OCI-LY7 (cell line): ENCODE measurements at regions not wholly inside any gene's neighbourhood (a gene's known extent, or its start where the extent isn't known, plus 50 kb on each side); places are given as distances from the start of the nearest gene placed in this dataset.

ENCODE experiments used
- BruUV-seq: library from RNA; stranded (reverse); fragments of 400-500 nt; replicated peaks from 2 replicates; lab custom pipeline; 2021; lab: Mats Ljungman, UMichigan
- CTCF ChIA-PET: fragments of 300-600 bp; sonication (Branson Sonifier 250); formaldehyde crosslinking; loops from one replicate; lab custom pipeline; 2022; ENCODE audit warnings: antibody characterized with exemption; ENCODE audit not compliant: unreplicated experiment; lab: Charles Lee
- POLR2A ChIA-PET: fragments of 300-600 bp; sonication (Branson Sonifier 250); formaldehyde crosslinking; loops from one replicate; lab custom pipeline; 2022; ENCODE audit warnings: antibody characterized with exemption; lab: Charles Lee
- DNase-seq: peaks from one replicate; pipeline ENCODE4 v3.0.0-alpha.2; 2015; ENCODE audit warnings: low spot score
- H2AFZ ChIP-seq: fragments of 200-600 bp; sonication (generic), shearing (Covaris generic); 2 replicates; pipeline ENCODE4 v1.6.1; 2014; ENCODE audit warnings: mild to moderate bottlenecking, antibody characterized with exemption, low read length, moderate library complexity
- H3K27ac ChIP-seq: fragments of 200-600 bp; sonication (generic); 2 replicates; pipeline ENCODE4 v1.5.1; 2014; ENCODE audit warnings: mixed run types, low read depth, mild to moderate bottlenecking, moderate library complexity, low read length, inconsistent platforms; ENCODE audit not compliant: poor library complexity, severe bottlenecking
- H3K36me3 ChIP-seq: fragments of 200-600 bp; sonication (generic); 2 replicates; pipeline ENCODE4 v1.6.1; 2014; ENCODE audit warnings: mild to moderate bottlenecking, antibody characterized with exemption, low read length, moderate library complexity, mixed read lengths; ENCODE audit not compliant: insufficient read depth
- H3K4me1 ChIP-seq: fragments of 200-600 bp; sonication (generic); 2 replicates; pipeline ENCODE4 v1.5.1; 2014; ENCODE audit warnings: mild to moderate bottlenecking, low read length; ENCODE audit not compliant: insufficient read depth, poor library complexity, severe bottlenecking
- H3K4me2 ChIP-seq: fragments of 200-600 bp; sonication (generic); 2 replicates; pipeline ENCODE4 v1.6.1; 2014; ENCODE audit warnings: mild to moderate bottlenecking, low read length
- H3K4me3 ChIP-seq: fragments of 200-600 bp; sonication (generic); 2 replicates; pipeline ENCODE4 v1.5.1; 2014; ENCODE audit warnings: mild to moderate bottlenecking, low read depth, low read length; ENCODE audit not compliant: poor library complexity, severe bottlenecking
- H3K79me2 ChIP-seq: fragments of 200-600 bp; sonication (generic); 2 replicates; pipeline ENCODE4 v1.6.1; 2016; ENCODE audit warnings: low read depth, mild to moderate bottlenecking, low read length, moderate library complexity, mixed read lengths; ENCODE audit not compliant: insufficient read depth
- H3K9me2 ChIP-seq: fragments of 200-600 bp; sonication (generic); 2 replicates; pipeline ENCODE4 v1.6.1; 2016; ENCODE audit warnings: mild to moderate bottlenecking, low read length, mixed read lengths; ENCODE audit not compliant: insufficient read depth
- H3K9me3 ChIP-seq: fragments of 200-600 bp; sonication (generic); 2 replicates; pipeline ENCODE4 v1.6.1; 2014; ENCODE audit warnings: mild to moderate bottlenecking, mixed run types, low read length, mixed read lengths
- H4K20me1 ChIP-seq: fragments of 200-600 bp; sonication (generic); 2 replicates; pipeline ENCODE4 v1.6.1; 2014; ENCODE audit warnings: mild to moderate bottlenecking, antibody characterized with exemption, low read length, moderate library complexity, mixed read lengths; ENCODE audit not compliant: insufficient read depth
- CTCF ChIP-seq: fragments of 200-600 bp; sonication (generic); conservative IDR thresholded peaks from 2 replicates; pipeline ENCODE4 v1.5.1; 2014; ENCODE audit warnings: mild to moderate bottlenecking, antibody characterized with exemption, low read length, moderate library complexity, mixed read lengths
- EZH2phosphoT487 ChIP-seq: fragments of 200-600 bp; sonication (generic); IDR thresholded peaks from 2 replicates; pipeline ENCODE4 v1.6.1; 2018; ENCODE audit warnings: low read depth, borderline replicate concordance, mild to moderate bottlenecking, mixed run types, antibody characterized with exemption, low read length, moderate library complexity, mixed read lengths
- intact Hi-C: fragments of 100-400 bp; cut with micrococcal nuclease; formaldehyde crosslinking; loops from one replicate; pipeline ENCODE4 v1.10.0; 2022; ENCODE audit not compliant: unreplicated experiment

GRCh38 chr4:72975488-72975784 lies 94.1 kb downstream of the COX18 start:
- intact Hi-C loops = no loop called here
- Histone ChIP-seq H3K79me2 (no peaks in the 10 kb centered on the region), H2AFZ (no peak overlapping the region), H3K4me3 (no peak overlapping the region), H3K9me3 (no peaks in the 10 kb centered on the region), H4K20me1 (no peaks in the 10 kb centered on the region), H3K4me2 (no peak overlapping the region), H3K4me1 (no peaks in the 10 kb centered on the region), H3K9me2 (no peaks in the 10 kb centered on the region), H3K36me3 (no peaks in the 10 kb centered on the region), H3K27ac (no peak overlapping the region)
- no TSS peak for BruUV-seq
- ChIA-PET POLR2A (interaction anchor here (0.6 to 1.0 kb wide), 2 partner anchors 8 to 19 kb away, joined by 3 read pairs; no protein-coding TSS in a partner anchor), CTCF (no interaction called here)
- no peak for DNase-seq
- TF ChIP-seq EZH2phosphoT487 = no peak
- no peak for TF ChIP-seq CTCF

DNA sequence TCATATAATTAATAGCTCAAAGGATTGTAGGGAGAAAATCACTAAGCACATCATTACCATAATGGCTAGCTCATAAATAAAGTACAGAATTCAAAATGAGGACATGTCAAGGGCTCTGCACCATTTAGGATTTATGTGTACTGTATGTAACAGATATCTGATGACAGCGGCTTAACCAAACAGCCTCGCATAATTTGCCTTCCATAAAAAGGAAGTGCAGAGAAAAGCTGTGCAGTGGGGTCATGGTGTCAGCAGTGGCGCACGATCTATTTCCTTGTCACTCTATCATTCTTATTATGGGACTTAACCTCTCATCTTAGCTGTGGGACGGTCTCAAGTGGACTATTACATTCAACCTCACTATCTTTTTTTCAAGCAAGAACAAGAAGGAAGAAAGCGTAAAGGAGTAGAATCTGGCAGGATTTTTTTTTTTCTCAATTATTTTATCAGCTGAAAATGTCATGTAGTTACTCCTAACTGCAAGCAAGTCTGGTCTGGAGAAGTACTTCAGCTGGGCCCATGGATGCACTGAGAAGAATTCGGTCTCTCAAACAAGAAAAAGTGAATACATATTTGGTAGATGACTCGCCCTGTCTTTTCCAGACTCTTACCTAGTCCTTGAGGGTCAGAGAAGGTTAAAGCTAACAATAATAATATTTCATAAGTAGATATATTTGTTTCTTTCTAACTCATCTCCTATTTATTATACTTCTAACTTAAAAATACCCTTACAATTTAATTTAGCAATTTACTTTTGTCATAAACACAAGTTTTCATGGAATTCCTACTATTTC lies 94.6 kb downstream of the COX18 start:
- ChIA-PET CTCF (no interaction called here), POLR2A (interaction anchor here (0.6 to 1.0 kb wide), 3 partner anchors 9 to 19 kb away, joined by 3 to 4 read pairs (median 3); no protein-coding TSS in a partner anchor)
- no peak for TF ChIP-seq EZH2phosphoT487
- TF ChIP-seq CTCF = no peak

DNA sequence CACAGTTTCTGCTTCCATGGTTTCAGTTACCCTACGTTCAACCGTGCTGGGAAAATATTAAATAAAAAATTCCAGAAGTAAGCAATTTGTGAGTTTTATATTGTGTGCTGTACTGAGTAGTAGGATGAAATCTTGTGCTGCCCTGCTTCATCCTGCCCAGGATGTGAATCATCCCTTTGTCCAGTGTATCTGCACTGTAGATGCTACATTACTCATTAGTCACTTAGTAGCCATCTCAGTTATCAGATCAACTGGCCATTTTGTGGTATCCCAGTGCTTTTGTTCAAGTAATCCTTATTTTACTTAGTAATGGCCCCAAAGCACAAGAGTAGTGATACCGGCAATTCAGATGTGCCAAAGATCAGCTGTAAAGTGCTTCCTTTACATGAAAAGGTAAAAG lies 97.9 kb downstream of the COX18 start:
- Histone ChIP-seq H3K79me2 (no peaks in the 10 kb centered on the region), H3K27ac (no peak overlapping the region), H3K9me2 (no peaks in the 10 kb centered on the region), H3K4me1 (no peaks in the 10 kb centered on the region), H3K36me3 (no peaks in the 10 kb centered on the region), H3K4me2 (no peak overlapping the region), H3K4me3 (no peak overlapping the region), H4K20me1 (no peaks in the 10 kb centered on the region), H3K9me3 (no peaks in the 10 kb centered on the region), H2AFZ (no peak overlapping the region)
- intact Hi-C loops = no loop called here
- DNase-seq = no peak
- ChIA-PET CTCF (no interaction called here), POLR2A (interaction anchor here (1.3 kb wide), 1 partner anchor 14 kb away, joined by 3 read pairs; no protein-coding TSS in a partner anchor)
- BruUV-seq = no TSS peak
- TF ChIP-seq CTCF (no peak), EZH2phosphoT487 (no peak)

More for the DNA sequence above, 94.6 kb downstream of the COX18 start:
- no peaks in the 10 kb centered on the region for H3K79me2 ChIP-seq
- H3K36me3 ChIP-seq = no peaks in the 10 kb centered on the region
- no peaks in the 10 kb centered on the region for H3K9me3 ChIP-seq
- no TSS peak for BruUV-seq
- intact Hi-C loops = no loop called here
- H4K20me1 ChIP-seq = no peaks in the 10 kb centered on the region
- no peaks in the 10 kb centered on the region for H3K4me1 ChIP-seq
- no peak overlapping the region for H3K4me2 ChIP-seq
- H3K27ac ChIP-seq = no peak overlapping the region
- H2AFZ ChIP-seq = no peak overlapping the region
- no peaks in the 10 kb centered on the region for H3K9me2 ChIP-seq
- no peak for DNase-seq
- no peak overlapping the region for H3K4me3 ChIP-seq
